Amygdala (tissue), 56 donors: ENCODE measurements at regions not wholly inside any gene's neighbourhood (a gene's known extent, or its start where the extent isn't known, plus 50 kb on each side); places are given as distances from the start of the nearest gene placed in this dataset.

Experiments
- DNase-seq, 56 donors: peaks; one replicate each; lab custom pipeline; 2025; lab: John Stamatoyannopoulos, UW

DNA sequence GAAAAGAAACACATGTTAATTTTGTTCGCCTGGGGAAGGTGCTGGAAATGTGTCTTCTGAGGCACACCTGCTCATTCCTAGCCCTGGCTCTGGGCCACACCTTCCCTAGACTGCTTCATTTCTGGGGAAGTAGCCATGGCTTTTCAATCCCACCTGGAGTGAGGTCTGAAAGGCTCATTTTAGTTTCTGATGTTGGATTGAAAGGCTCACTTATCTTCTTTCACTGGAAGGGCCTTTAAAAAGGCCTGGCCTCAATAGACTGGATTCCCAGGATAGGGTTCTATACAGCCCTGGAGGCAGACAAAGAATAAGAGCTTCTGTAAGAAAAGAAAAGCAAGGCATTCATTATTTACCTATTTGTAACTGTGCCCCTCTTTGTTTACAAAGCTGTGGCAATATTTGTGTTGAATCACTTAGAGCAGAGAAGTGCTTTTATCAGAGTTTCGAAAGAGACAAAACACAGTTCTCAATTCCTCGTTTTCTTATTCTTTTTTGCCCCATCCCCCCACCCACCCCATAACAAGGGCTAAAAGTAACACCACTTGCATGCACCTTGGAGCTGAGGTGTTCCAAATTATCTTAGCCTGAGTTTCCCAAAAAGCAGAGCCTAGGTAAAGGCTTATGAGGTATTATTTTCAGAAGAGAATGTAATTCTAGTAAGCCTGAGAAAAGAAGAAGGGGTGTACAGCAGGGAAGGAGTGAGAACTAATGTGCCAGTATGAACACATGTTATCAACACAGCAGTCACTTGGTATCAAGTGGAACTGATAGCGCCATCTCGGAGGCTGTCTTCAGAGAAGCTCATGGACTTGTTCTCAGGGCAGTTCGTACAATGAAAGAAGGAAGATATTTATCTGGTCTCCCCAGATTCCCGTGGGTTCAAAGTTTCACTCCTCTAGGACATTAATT is 413.1 kb downstream of the KCTD16 start:
- DNase-seq: no peak

DNA sequence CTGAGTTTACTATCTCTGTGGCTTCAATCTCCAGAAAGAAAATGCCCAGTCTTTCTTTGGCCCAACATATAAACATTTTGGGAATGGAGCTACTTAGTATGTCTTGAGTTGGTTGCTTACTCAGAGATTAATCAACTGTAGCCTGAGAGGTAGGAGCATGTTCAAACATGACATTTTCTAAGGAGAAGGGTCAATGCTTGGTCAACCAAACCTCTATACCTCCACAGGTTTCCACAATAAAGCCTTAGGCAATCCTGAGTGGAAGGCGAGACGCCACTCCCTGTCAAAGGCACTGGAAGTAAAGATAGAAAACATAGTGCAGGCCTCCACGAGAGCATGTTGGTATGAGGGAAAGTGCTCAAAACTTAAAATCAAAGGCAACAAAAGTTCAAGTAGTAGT is 411.4 kb downstream of the KCTD16 start:
- no peak for DNase-seq

GRCh38 chr5:144581044-144581443 is 410.4 kb downstream of the KCTD16 start:
- no peak for DNase-seq

GRCh38 chr5:144577676-144578075 is 407.0 kb downstream of the KCTD16 start:
- DNase-seq: peak in 2 of 56 donors; percentile 12 to 39

DNA sequence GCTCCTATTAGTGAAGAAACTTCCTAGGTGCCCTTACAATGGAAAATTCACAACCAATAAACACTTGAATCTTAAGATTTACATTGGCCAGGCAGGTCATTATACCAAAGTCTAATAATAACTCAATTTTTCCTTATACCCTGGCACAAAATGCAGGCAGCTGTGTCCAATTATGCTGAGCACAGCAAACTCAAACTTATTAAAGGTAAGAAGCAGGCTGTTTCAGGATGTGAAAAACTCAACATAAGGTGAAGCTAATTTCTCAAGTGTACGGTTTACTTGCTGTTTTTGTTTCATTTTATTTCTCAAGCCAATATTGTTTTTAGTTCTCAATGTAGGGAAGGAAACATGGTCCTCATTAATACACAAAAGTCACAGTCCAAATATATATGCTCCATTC is 405.1 kb downstream of the KCTD16 start:
- no peak for DNase-seq

DNA sequence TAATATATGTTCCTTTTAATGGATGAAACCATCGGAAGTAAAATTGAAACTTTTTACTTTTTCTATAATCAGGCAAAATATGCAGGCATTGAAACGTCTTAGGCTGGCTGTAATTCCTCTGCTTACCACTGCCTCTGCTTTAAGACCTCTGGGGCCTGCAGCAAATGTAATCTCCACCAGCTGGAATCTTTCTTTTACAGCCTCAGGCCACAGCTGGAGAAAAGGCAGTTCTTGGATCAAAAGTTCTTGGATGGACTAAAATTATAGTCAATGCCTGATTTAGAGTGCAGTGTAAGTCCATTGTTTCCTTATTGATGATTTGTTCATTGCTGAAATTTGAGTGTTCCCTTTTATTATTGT is 396.7 kb downstream of the KCTD16 start:
- no peak for DNase-seq

DNA sequence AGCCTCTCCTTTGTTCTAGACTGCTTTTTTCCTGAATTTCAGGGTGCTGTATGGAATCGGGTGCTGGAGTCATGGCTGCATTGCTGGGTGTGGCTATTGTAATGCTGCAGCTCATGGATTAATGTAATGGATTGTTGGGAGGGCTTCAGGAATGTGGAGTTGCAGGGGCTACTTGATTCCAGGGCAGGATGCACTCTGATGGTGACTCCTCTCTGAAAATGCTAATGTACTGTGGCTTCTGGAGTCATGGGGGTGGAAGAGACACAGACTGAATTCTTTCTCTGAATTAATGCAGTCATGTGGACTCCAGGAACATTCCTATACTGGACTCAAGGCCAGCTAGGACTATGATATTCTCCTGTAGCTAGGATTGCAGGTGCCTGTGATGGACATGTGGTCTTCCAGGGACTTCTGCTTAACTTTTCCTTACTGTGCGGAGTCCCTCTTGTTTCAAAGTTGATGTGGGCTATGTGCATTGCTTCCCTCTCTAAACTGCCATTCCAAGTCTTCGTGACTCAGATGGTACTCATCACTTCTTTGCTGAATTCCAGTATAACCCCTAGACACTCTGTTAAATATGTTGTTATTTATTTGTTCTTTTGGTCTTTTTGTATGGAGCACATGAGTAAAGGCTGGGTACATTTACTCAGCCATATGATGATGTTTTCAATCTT is 396.2 kb downstream of the KCTD16 start:
- no peak for DNase-seq

DNA sequence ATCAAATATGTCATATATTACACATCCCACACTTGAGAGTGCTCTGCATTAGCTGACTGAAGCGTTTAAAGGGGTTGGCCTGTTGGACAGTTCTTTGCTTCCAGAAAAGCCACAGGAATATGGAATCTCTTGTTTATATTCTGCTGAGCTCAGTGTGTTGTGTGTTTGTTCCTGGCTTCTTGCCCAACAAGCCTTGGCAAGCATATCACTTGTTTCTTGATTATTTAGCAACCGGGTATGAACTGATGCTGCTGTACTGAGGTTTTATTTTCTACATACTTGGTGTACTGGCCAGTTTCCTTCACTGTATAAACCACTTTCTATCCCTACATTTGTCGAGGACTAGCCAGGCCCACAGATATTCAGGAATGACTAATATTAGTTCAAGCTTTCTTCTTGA is 378.9 kb downstream of the KCTD16 start:
- peak in 17 of 56 donors; percentile 0 to 71 (median 11) for DNase-seq

- DNase-seq: no peak
Measured at GRCh38 chr5:144548936-144549335, 378.3 kb downstream of the KCTD16 start.

- DNase-seq: no peak
Measured at GRCh38 chr5:144547098-144547499, 376.4 kb downstream of the KCTD16 start.

GRCh38 chr5:144538845-144539244 is 368.2 kb downstream of the KCTD16 start:
- no peak for DNase-seq
